PFSK-1 (cell line): ENCODE measurements at regions not wholly inside any gene's neighbourhood (a gene's known extent, or its start where the extent isn't known, plus 50 kb on each side); places are given as distances from the start of the nearest gene placed in this dataset.

Experiments
- FOXP2 ChIP-seq: optimal IDR thresholded peaks from 2 replicates; pipeline ENCODE3; 2011; ENCODE audit warnings: borderline replicate concordance, control low read depth, inconsistent platforms; ENCODE audit not compliant: insufficient read depth; ENCODE audit errors: extremely low read length, extremely low read depth
- POLR2AphosphoS5 ChIP-seq: IDR thresholded peaks from 2 replicates; pipeline ENCODE4 v1.6.1; 2012; ENCODE audit warnings: low read depth, mild to moderate bottlenecking, control low read depth, low read length, moderate library complexity
- REST ChIP-seq, 2 experiments: IDR thresholded peaks; 2 replicates each; pipeline versions ENCODE4 v1.6.1 to v1.8.0; 2011 to 2012; ENCODE audit warnings: low read depth in 2 of 2, low read length in 2 of 2, control low read depth in 1 of 2, inconsistent platforms in 1 of 2, mild to moderate bottlenecking in 1 of 2, moderate library complexity in 1 of 2; ENCODE audit not compliant: insufficient read depth in 1 of 2
- SIN3A ChIP-seq: IDR thresholded peaks from 2 replicates; pipeline ENCODE4 v1.6.1; 2012; ENCODE audit warnings: mild to moderate bottlenecking, low read length, moderate library complexity, borderline replicate concordance; ENCODE audit not compliant: insufficient read depth
- TAF1 ChIP-seq: IDR thresholded peaks from 2 replicates; pipeline ENCODE4 v1.6.1; 2012; ENCODE audit warnings: low read length, control low read depth, borderline replicate concordance; ENCODE audit not compliant: insufficient read depth

- no peak for TF ChIP-seq SIN3A
- TF ChIP-seq FOXP2, result no peak
- no peak for TF ChIP-seq REST (IDR thresholded peaks at IDR 0.05; ENCODE audit: insufficient read depth in 1 of 2, low read depth in 2 of 2, low read length in 2 of 2)
- no peak for TF ChIP-seq TAF1
- TF ChIP-seq POLR2AphosphoS5, result no peak
These were observed 269.5 kb upstream of the POU3F3 start for GRCh38 chr2:104584393-104584792.

GRCh38 chr2:104595576-104595975 is 258.3 kb upstream of the POU3F3 start:
- TF ChIP-seq POLR2AphosphoS5 (no peak), REST (IDR thresholded peaks at IDR 0.05; ENCODE audit: insufficient read depth in 1 of 2, low read depth in 2 of 2, low read length in 2 of 2) (no peak), FOXP2 (no peak), SIN3A (no peak), TAF1 (no peak)

- TF ChIP-seq SIN3A, result no peak
- no peak for TF ChIP-seq REST (IDR thresholded peaks at IDR 0.05; ENCODE audit: insufficient read depth in 1 of 2, low read depth in 2 of 2, low read length in 2 of 2)
- no peak for TF ChIP-seq TAF1
- no peak for TF ChIP-seq POLR2AphosphoS5
- TF ChIP-seq FOXP2, result no peak
These were observed 256.0 kb upstream of the POU3F3 start for GRCh38 chr2:104597942-104598341.

- TF ChIP-seq POLR2AphosphoS5 (no peak), TAF1 (no peak), FOXP2 (no peak), SIN3A (no peak), REST (IDR thresholded peaks at IDR 0.05; ENCODE audit: insufficient read depth in 1 of 2, low read depth in 2 of 2, low read length in 2 of 2) (no peak)
These were observed 255.3 kb upstream of the POU3F3 start for GRCh38 chr2:104598636-104599035.
